Fibroblast of skin of right biceps (primary cell): ENCODE measurements at regions not wholly inside any gene's neighbourhood (a gene's known extent, or its start where the extent isn't known, plus 50 kb on each side); places are given as distances from the start of the nearest gene placed in this dataset.

Experiments used
- DNase-seq: peaks from one replicate; pipeline ENCODE4 v3.0.0-alpha.2; 2013

DNA sequence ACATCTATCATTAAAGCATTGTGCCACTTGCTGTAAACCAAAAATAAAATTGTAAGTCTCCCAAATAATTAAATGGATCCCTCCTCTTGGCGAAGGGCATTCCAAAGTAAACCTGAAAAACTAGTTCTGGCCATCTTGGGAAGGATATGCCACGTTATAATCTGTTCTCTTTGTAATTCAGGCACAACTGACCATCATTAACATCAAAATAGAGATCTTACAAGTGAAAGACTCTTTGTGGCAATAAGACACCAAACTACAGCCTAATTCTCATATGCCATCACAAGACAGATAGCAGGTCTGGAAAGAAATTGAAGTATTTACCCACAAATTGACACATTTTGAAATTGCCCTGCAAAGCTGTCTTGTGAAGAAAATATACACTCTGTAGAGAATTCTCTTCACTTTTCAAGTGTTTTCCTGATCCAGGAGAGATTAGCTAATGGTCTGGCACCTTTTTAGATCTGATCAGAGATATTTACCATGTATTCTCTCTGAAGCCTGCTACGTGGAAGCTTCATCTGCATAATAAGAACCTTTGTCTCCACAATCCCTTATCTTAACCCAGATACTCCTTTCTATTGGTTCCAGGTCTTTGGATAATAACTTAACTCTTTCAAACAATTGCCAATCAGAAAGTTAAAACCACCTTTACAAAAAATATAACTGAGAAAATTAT lies 630.4 kb upstream of the CCDC179 start:
- no peak for DNase-seq

DNA sequence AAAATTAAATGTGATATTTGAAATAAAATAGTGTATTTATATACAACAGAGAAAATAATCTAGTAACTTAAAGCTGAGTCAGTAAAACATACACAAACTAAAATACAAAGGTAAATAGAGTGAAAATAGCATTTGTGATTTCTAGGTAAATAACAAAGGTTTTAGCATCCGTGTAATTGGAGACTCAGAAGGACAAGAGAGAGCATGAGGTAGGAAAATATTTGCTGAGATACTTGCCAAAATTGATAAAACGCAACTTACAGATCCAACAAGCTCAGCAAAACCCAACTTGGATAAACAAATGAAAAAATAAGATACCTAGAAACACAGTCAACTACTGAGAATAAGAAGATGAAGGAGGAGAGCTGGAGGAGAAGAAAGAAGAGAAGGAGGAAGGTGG lies 634.7 kb upstream of the CCDC179 start:
- DNase-seq = no peak

DNA sequence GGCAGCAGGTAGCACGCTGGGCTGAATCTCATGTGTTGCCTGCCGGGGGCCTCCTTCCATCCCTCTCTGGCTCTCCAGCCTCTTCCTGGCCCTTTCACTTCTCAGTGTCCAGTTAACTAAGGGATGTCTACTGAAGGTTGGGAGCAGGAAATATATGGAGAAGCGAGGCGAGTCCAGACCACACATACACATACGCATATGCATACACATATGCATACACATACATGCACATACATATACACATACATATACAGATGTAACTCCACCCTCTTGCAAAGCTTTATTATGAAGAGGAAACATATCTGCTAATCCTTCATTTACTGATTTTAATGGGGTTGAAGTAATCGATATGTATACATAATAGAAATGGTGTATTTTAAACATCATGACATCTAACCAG lies 636.1 kb upstream of the CCDC179 start:
- no peak for DNase-seq

DNA sequence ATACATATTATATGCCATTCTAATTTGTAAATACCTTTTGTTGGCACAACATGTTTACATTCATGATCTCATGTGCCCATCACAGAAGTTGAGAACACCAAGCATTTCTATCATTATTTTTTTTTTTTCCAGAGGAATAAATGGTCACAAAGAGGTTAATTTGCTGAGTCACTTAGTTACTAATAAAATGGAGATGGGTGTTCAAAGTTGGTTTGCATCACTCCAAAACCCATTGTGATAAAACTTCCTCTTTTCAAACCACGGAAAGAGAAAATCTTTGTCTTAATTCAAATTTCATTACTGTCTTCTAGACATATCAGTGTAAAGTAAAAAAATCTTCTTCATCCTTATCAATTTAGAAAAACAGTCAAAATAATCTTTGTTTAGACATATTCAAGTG lies 636.8 kb upstream of the CCDC179 start:
- DNase-seq = no peak

DNA sequence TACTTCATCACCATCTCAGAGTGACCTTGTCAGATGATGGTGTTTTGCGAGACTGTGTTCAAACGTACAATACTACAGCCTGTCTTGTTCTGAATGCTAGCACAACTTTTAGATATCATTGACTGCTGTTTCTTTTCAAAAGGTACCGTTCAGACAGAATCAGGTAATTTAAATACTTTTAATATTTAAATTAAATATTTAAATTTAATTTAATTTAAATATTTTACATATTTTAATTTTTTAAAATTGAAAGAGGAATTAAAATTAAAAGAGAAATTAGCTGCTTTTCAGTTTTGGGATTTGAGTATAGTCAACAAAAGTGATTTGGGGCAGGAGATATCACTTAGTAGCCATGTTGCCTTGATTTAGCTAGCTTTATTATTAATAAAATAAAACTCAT lies 642.1 kb upstream of the CCDC179 start:
- DNase-seq = no peak

DNA sequence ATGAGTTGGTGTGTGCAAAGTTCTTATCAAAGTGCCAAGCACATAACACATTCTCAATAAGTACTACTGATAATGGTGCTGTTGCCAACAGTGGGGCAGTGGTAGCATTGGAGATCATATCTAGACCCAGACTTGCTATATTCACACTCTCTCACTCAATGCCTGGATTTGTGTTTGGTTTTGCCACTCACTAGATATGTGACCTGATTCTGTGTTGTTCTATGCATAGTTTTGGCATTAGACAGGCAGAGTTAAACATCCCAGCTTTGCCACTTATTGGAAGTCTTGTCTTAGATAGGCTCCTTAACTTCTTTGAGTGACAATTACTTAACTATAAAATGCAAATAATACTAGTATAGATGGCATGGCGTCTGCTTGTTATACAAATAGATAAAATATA lies 642.6 kb upstream of the CCDC179 start:
- DNase-seq = peak; percentile 44

DNA sequence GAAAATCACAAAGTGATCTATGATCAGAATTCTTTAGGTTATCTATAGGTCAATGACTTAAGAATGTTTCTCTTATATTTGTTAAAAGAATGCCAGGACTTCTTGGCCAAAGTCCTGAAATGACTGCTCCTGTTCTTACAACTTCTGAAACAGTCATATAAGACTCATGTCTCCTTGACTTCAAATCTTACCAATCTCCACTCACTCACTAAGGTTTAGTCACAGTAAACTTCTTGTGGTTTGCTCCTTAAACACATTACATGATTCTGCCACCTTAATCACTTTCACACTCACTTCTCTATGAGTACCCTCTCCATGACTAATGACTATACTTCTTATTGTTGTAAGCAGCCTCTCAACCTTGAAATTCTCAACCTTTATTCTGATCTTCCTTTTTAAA lies 648.7 kb upstream of the CCDC179 start:
- peak; percentile 85 for DNase-seq

DNA sequence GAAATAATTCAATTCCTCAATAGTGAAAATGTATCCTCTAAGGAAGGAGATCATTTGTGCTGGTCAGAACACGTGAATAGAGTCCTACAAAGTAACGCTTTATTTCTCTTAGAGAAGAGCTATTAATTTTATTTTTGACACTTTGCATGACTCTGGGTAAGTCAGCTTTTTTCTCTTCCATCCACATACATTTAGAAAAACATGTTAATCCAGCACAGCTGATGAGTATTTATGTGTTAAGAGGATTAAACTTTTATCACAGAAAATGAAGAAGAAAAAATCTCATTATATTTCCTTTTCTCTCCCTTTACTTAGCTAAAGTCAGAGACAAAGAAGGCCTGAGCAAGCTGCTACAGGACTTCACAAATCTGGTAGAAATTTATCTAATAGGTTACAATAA lies 649.5 kb upstream of the CCDC179 start:
- DNase-seq = no peak

DNA sequence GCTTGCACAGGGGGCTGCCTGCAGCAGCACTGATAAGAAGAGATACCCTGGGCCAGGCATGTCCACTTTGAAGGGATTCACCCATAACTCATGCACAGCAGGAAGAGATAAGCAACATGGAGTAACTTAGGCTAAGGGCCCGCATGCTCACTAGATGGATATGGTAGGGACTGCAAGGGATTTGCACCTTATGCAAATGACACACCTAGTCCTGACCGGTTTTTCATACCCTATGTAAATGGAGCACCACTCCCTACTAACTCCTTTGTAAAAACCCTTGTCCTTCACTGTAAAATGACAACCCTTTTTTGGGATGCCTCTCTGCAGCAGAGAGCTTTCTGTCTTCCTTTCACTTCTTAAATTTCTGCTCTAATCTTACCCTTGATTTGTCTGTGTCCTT lies 658.9 kb upstream of the CCDC179 start:
- DNase-seq = no peak

DNA sequence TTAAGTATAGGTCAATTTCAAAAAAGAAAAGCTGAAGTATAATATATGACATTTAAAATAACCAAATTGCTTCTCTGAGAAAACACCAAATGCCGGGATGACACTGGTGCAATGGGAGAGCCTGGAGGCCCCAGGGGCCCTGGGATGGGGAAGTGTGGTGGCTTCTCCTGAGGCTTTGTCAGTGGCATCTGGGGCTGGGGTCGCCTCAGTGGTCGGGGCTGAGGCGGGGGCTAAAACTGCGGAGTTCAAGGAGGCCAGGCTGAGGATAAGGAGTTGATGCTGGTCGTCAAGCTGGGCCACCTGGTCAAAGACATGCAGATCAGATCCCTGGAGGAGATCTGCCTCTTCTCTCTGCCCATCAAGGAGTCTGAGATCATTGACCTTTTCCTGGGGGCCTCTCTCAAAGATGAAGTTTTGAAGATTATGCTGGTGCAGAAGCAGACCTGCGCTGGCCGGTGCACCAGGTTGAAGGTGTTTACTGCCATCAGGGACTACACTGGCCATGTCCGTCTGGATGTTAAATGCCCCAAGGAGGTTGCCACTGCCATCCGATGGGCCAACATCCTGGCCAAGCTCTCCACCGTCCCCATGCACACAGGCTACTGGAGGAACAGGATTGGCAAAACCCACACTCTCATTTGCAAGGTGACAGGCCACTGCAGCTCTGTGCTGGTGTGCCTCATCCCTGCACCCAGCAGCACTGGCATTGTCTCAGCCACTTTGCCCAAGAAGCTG lies 660.1 kb upstream of the CCDC179 start:
- DNase-seq = no peak

DNA sequence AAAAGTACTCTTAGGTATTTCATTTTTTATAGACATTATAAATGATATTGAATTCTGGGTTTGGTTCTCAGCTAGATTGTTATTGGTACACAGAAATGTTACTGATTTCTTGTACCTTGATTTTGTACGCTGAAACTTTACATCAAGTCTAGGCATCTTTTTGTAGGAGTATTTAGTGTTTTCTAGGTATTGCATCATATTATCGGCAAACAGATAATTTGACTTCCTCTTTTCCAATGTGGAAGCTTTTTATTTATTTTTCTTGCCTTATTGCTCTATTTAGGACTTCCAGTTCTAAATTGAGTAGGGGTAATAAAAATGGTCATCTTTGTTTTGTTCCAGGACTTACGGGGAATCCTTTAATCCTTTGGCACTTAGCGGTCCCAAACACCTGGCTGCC lies 676.6 kb upstream of the CCDC179 start:
- DNase-seq = no peak

DNA sequence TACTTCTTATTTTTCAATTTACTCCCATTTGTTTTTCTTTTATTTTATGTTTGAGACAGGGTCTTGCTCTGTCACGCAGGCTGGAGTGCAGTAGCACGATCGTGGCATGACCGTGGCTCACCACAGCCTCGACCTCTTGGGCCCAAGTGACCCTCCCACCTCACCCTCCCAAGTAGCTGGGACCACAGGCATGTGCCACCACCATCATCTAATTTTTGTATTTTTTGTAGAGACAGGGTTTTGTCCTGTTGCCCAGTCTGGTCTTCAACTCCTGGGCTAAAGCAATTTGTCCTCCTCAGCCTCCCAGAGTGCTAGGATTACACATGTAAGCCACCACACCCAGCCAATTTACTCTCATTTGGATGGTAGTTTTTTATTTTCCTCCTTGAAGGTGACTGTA lies 679.3 kb upstream of the CCDC179 start:
- DNase-seq = peak; percentile 10

DNA sequence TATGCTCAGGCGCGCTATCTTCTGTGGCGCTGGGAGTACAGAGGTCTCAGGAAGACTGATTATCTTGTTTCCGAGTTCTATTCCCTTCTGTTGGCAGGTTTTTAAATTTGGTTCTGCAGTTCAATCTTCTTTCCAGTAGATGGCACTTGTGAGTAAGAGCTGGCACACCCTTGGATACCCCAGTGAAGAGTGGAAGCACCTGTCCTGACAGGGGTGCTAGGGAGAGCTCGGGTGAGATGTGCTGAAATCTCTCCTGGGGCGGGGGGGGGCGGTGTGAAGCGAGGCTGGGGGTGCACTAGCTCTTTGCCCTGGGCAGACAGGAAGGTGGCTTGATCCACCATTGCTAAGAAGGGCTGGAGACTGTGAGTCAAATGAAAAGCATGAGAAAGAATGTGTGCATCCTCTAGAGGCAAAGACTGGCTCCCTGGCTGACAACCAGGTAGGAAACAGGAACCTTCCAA lies 679.9 kb upstream of the CCDC179 start:
- DNase-seq = peak; percentile 76

DNA sequence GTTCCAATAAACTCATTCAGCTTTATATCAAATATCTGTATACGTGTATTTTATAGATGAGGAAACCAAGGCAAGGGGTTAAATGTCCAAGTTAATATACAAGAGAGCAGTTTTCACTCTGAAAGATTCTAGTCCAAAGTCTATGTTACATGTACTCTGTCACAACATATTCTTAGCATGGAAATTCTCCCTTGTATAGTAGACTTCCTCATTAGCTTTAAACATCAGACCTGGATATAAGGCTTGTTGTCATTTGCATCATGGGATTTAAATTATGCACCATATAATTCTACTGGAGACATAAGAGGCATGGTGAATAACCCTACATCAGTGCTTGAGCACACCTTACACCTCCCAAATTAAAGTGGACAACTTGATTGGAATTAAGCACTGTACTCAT lies 681.9 kb upstream of the CCDC179 start:
- DNase-seq = no peak

DNA sequence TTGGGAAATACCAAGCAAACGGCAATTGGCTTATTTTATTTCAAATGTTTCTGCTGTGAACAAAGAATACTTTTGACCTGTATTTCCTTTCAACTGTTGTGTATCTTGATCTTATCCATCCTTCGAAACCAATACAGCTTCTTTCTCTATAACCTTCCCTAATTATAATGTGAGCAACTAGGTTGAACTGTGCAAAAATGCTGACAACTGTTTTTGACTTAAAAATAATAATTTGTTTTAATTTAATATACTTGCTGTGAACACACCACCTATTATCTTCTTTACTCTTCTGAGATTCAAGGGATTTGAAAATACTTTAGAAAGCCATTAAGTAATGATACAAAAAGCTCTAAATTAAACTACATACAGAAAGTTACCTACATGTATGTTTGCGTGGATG lies 682.5 kb upstream of the CCDC179 start:
- no peak for DNase-seq

DNA sequence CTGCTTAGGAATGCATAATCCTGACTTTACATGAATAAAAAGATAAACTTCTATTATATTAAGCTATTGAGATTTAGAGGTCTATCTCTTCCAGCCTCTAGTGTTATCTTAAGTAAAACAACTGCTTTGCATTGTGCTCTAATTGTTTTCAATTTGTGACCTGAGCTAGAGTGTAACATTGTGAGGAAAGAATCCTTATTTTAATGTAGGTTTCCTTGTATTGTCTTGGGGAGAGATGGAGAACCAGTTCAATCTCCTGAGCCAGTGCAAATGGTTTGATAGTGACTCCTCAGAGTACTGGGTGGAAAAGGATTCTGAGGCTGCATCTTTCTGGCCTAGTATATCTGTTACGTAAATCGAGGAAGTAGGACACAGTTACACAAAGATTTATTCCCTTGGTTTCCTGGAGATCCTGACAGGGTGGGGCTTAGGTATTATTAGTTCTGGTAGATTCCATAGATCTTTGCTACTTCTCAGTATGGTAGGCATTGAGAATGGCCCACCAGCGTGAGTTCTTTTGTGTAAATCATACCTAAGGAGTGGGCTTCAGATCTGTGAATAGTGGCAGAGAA lies 683.5 kb upstream of the CCDC179 start:
- no peak for DNase-seq

DNA sequence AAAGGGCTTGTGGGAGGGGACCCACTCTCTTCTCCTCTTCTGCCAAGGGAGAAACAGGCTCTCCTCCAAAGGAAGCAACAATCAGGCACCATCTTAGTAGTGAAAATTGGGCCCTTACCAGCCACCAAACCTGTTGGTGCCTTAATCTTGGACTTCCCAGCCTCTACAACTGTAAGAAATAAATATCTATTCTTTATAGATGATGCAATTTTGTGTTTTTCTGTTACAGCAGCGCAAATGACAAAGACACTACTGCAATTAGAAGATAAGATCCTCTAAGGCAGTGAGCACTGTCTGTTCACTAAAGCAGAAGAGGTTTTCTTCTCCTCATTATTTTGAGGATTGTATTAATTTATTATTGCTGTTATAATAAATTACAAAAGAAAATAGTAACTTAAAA lies 691.4 kb upstream of the CCDC179 start:
- DNase-seq = no peak

DNA sequence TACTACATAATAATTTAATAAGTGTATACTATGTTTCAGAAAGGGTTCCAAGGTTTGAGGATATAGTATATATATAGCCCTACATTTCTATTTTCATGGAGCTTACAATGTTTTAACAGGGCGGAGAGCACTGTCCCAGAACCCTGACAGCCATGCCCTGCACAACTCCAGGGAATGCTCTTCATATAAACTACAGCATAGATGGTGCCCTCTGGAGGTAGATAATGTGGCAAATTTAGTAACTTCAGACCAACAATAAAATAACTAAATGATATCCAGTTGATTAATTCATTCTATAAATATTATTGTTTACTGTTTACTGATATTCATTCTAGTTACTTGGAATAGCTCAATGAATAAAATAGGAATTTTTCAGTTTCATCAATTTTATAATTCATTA lies 693.7 kb upstream of the CCDC179 start:
- no peak for DNase-seq

DNA sequence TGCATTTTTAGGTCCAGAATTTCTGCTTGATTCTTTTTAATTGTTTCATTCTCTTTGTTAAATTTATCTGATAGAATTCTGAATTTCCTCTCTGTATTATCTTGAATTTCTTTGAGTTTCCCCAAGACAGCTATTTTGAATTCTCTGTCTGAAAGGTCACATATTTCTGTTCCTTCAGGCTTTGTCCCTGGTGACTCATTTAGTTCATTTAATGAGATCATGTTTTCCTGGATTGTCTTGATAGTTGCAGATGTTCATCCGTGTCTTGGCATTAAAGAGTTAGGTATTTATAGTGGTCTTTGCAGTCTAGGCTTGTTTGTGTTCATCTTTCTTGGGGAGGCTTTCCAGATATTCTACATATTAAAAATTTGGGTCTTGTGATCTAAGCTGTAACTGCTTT lies 694.8 kb upstream of the CCDC179 start:
- peak; percentile 62 for DNase-seq

DNA sequence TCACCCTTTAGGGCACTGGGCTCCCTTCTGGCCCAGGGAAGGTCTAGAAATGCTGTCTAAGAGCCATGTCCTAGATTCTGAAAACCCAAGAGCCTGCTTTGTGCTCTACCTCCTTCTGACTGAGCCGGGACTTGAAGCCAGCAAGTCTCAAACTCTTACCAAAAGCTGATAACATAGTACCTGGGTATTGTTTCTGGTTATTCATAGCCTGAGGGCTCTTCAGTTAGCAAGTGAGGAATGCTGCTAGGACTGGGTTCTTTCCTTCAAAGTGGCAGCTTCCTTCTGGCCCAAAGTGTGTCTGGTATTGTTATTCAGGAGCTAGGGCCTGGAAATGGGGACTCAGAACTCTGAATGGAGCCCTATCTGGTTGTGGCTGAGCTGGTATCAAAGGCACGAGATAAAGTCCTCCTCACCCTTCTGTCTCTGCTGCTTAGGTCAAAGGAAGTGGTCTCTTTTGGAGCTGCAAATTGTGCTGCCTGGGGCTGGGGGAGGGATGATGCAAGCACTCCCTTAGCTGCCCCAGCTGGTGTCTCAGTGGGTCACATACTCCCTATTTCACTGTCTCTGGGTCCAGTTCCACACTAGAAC lies 696.0 kb upstream of the CCDC179 start:
- no peak for DNase-seq

DNA sequence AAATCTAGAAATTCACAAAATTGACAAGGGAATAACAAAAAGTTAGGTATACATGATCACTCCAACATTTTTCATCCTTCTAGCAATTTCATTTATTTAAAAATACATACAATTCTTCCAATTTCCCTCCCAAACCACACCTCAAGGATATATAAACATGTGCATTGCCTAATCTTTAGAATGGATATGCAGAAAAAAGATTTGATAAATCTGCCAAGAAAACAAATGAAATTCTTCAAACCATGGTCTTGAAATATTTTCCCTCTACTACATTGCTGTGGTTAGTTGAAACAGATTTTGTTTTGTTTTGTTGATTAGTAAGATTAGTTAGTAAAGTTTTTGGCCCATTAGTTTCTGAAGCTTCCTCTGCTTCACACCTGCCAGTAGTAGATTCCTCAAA lies 703.3 kb upstream of the CCDC179 start:
- no peak for DNase-seq

DNA sequence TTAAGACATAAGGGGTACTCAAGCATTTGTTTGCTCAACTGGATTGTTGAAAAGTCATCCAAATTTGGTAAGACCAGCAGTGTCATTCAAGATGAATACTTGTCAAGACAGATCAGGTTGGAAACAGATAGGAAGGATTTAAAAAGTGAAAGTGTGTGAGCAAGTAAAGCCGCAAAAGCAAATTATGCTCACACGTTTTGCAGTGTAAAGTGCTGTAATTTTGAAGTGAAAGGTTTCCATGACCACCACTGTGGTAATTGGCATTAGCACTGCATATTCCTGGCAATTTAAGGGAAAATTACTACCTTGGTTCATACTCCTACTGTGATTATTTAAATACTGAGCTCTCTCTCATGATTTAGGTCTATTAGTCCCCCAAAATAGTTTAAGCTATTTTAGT lies 704.1 kb upstream of the CCDC179 start:
- DNase-seq = no peak

DNA sequence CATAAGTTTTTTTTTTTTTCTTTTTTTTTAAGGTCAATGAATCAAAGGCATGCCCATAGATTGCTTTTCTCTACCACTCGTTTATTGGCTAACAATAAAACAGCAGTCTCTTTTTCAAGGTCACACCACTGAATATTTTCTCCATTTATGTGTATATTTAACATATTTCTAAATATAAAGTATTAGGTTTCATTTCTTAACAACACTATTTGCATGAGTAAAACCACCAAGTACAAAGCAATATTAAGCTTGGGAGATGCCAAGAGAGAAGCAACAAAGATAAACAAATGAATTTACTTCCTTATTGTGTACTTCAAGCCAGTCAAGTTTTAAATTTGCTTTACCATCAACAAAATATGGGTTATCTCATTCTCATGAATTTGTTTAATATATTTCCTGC lies 708.9 kb upstream of the CCDC179 start:
- no peak for DNase-seq

DNA sequence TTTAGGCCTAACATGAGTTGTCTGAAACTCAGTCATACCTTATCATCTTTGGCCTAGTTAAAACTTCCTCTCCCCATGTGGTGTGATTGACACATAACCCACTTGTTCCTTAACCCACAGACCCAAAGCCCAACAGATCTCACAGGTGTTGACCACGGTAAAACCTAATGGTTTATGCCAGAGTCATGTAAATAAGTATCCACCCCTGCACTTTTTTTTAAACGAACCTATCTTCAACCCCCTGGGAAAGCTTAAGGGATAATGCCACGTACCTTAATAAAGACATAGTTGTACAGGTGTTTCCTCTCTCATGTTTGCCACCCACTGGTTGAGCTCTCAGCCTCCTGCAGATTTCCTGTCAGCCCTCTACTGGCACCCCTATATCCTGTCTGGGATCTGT lies 709.3 kb upstream of the CCDC179 start:
- no peak for DNase-seq
